Stimulated activated CD8-positive, alpha-beta memory T cell treated with anti-CD3 and anti-CD28 coated beads, Interleukin-2, amount 100 ng/mL, for 1 hour (primary cell): ENCODE measurements at regions not wholly inside any gene's neighbourhood (a gene's known extent, or its start where the extent isn't known, plus 50 kb on each side); places are given as distances from the start of the nearest gene placed in this dataset.
"Not testable (repeated sequence)": the region's sequence is repeated elsewhere in the genome, so short reads cannot be mapped to it uniquely, and the experiment has no call there.

Source experiments
- DNase-seq, 2 donors: peaks; one replicate each; pipeline ENCODE4 v3.0.0-alpha.2; 2020; ENCODE audit warnings: low read depth in 2 of 2

GRCh38 chr13:88717946-88718345 lies 1046.8 kb downstream of the SLITRK5 start:
- DNase-seq, result no peak

GRCh38 chr13:88718781-88719180 lies 1047.6 kb downstream of the SLITRK5 start:
- no peak for DNase-seq

GRCh38 chr13:88726075-88726474 lies 1054.9 kb downstream of the SLITRK5 start:
- no peak for DNase-seq

- DNase-seq, result not testable (repeated sequence)
Measured at GRCh38 chr13:88727236-88727635, 1056.1 kb downstream of the SLITRK5 start.

GRCh38 chr13:88729605-88730004 lies 1058.4 kb downstream of the SLITRK5 start:
- DNase-seq, result no peak

- DNase-seq, result no peak
Measured at GRCh38 chr13:88736026-88736425, 1064.9 kb downstream of the SLITRK5 start.

GRCh38 chr13:88739195-88739594 lies 1068.0 kb downstream of the SLITRK5 start:
- DNase-seq, result no peak

GRCh38 chr13:88744289-88744688 lies 1073.1 kb downstream of the SLITRK5 start:
- DNase-seq, result no peak

- DNase-seq, result no peak
Measured at GRCh38 chr13:88745011-88745410, 1073.8 kb downstream of the SLITRK5 start.

- no peak for DNase-seq
Measured at GRCh38 chr13:88752041-88752440, 1080.9 kb downstream of the SLITRK5 start.

GRCh38 chr13:88754141-88754540 lies 1083.0 kb downstream of the SLITRK5 start:
- DNase-seq, result no peak

GRCh38 chr13:88761145-88761544 lies 1090.0 kb downstream of the SLITRK5 start:
- DNase-seq, result no peak

GRCh38 chr13:88764103-88764502 lies 1092.9 kb downstream of the SLITRK5 start:
- DNase-seq, result no peak

- DNase-seq, result no peak
Measured at GRCh38 chr13:88800505-88800904, 1129.3 kb downstream of the SLITRK5 start.

GRCh38 chr13:88801361-88801760 lies 1130.2 kb downstream of the SLITRK5 start:
- no peak for DNase-seq

GRCh38 chr13:88802886-88803285 lies 1131.7 kb downstream of the SLITRK5 start:
- no peak for DNase-seq

GRCh38 chr13:88806438-88806837 lies 1135.3 kb downstream of the SLITRK5 start:
- no peak for DNase-seq

- no peak for DNase-seq
Measured at GRCh38 chr13:88817560-88817959, 1146.4 kb downstream of the SLITRK5 start.

- no peak for DNase-seq
Measured at GRCh38 chr13:88823114-88823513, 1151.9 kb downstream of the SLITRK5 start.

GRCh38 chr13:88824218-88824617 lies 1153.0 kb downstream of the SLITRK5 start:
- DNase-seq, result no peak

GRCh38 chr13:88840085-88840484 lies 1168.9 kb downstream of the SLITRK5 start:
- no peak for DNase-seq

- DNase-seq, result not testable (repeated sequence)
Measured at GRCh38 chr13:88852293-88852692, 1181.1 kb downstream of the SLITRK5 start.

- DNase-seq, result no peak
Measured at GRCh38 chr13:88857256-88857655, 1186.1 kb downstream of the SLITRK5 start.

- DNase-seq, result no peak
Measured at GRCh38 chr13:88862095-88862620, 1191.0 kb downstream of the SLITRK5 start.
